ENCODE measurements at regions not wholly inside any gene's neighbourhood (a gene's known extent, or its start where the extent isn't known, plus 50 kb on each side); places are given as distances from the start of the nearest gene placed in this dataset.
A peak's percentile ranks its signal among the peaks of the same experiment; 100 is the strongest.

- no peak for DNase-seq (ENCODE audit: low read depth)
Measured at GRCh38 chr11:134624166-134624920, 212.3 kb upstream of the B3GAT1 start.

DNA sequence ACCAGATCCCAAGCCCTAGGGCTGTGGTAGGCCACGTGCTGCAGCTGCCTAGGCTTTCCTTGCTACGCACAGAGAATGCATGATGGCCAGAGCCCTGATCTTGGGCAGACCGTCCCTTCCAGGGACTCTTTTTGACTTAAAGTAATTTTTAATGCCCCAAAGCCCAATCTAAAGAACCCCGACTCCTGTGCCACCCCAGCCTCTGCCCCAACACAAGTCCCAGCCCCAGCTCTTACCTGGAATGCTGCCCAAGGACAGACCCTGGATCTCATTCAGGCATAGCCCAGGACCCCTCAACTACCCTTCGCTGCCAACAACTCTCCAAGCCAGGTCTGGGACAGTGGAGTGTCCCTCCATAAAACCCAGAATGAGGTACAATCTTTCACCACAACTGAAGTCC lies 211.7 kb upstream of the B3GAT1 start:
- DNase-seq (ENCODE audit: low read depth) = no peak

DNA sequence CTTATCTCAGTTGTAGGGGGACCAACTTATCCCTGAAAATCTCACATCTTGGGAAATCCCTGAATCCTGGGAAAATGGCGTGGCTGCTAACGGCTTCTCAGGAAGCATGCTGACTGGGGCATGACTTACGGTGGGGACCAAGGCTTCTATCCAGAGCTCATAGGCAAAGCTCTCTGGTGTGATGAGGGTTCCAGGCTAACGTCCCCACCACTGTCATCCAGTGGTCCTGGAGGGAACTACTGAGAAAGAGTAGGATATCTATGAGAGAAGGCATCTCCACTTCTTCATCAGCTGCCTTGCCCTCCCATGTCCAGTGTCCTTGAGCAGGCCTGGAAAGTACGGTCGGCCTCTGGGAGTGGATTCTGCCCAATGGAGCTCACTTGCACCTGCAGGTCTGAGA lies 210.4 kb upstream of the B3GAT1 start:
- DNase-seq (ENCODE audit: low read depth) = no peak

- no peak for DNase-seq (ENCODE audit: low read depth)
Measured at GRCh38 chr11:134617360-134617759, 205.3 kb upstream of the B3GAT1 start.

DNA sequence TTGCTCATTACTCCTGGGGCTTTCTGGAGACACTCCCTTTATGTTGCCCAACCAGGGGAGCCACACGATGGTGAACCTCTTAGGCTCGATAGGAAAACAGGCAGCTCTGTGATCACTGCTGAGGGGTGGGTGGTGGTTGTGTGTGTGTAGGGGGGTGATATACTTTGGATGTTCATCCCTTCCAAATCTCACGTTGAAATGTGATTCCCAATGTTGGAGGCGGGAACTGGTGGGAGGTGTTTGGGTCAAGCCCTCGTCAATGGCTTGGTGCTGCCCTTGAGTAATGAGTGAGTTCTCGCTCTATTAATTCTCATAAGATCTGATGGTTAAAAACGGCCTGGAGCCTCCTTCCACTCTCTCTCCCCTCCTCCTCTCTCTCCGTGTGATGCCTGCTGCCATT lies 204.0 kb upstream of the B3GAT1 start:
- no peak for DNase-seq (ENCODE audit: low read depth)

DNA sequence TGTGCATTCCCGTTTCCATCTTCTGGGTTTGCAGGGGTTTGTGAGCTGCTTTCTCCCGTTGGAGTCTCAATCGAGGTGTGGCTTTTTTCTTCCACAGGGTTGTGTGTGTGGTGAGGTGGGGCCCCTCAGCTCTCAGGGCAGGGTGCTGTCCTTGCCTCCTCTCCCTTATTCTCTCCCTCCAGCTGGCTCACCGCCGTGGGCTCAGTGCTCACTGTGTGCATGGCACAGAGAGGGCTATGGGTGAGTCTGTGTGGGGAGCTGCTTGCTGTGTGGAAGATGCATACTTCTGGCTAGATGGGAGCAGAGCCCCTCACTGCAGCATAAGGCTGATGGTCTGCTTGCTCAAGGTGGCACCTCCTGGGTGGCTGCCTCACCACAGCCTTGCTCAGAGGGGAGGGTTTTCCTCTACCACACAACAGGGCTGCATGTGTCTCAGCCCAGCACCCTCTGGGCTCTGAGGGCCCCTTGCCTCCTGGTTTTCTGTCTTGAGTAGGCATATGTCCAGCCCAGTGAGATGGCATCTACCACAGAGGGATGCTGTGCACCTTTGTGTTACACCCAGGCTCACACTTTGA lies 203.1 kb upstream of the B3GAT1 start:
- DNase-seq (ENCODE audit: low read depth) = no peak

DNA sequence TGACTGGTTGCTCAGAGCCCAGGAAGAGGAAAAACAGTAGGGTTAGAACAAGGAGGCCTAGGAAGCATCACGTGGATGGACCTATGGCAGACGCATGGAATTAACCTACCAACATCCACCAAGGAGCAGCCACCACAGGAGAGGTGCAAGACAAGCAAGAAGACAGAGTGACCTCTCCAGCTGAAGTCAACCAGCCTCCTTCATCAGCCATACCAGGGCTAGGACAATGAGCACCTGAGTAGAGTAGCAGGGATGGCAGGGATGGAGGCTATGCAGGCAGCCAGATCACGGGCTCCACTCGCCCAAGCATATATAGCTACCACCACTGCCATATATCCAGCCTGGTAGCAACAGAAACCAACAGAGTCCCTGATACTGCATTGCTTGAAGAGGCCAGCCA lies 202.1 kb upstream of the B3GAT1 start:
- no peak for DNase-seq (ENCODE audit: low read depth)

- no peak for DNase-seq (ENCODE audit: low read depth)
Measured at GRCh38 chr11:134613646-134614045, 201.6 kb upstream of the B3GAT1 start.

GRCh38 chr11:134612140-134613030 lies 200.3 kb upstream of the B3GAT1 start:
- DNase-seq (ENCODE audit: low read depth) = no peak

GRCh38 chr11:134611537-134611936 lies 199.5 kb upstream of the B3GAT1 start:
- DNase-seq (ENCODE audit: low read depth) = no peak

- DNase-seq (ENCODE audit: low read depth) = no peak
Measured at GRCh38 chr11:134610116-134610910, 198.3 kb upstream of the B3GAT1 start.

DNA sequence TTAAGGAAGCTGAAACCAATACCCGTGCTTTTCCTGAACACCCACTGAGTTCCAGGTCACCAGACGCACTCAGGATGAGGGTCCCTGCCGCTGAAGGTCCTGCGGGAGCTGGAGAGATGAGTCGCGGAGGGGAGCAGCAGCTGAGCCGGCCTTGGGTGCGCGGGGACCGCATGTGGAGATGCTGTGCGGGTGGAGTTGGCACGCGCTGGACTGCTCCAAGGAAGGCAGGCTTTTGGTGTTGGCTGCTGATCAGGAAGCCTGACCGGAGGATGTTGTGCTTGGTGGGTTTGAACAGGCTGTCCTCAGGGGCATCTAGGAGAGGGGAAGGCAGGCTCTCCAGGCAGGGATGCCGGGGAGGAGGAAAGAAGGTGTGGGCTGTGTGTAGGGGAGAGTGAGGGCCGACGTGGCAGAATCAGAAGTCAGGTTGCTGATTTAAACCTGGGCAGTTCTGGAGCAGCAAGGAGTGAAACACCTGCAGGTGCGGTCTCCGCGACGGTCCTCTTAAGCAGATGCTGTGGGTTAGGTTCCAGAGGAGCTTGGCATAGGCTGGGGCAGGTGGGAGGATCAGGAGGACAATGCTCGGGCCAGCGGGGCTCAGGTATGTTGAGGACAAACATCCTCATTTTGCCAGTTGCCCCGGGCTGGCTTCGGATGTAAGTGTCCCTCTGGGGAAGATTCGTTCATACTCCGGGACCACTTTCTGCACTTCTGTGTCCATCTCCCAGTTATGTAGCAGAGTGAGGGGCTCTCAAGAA lies 197.5 kb upstream of the B3GAT1 start:
- no peak for DNase-seq (ENCODE audit: low read depth)

DNA sequence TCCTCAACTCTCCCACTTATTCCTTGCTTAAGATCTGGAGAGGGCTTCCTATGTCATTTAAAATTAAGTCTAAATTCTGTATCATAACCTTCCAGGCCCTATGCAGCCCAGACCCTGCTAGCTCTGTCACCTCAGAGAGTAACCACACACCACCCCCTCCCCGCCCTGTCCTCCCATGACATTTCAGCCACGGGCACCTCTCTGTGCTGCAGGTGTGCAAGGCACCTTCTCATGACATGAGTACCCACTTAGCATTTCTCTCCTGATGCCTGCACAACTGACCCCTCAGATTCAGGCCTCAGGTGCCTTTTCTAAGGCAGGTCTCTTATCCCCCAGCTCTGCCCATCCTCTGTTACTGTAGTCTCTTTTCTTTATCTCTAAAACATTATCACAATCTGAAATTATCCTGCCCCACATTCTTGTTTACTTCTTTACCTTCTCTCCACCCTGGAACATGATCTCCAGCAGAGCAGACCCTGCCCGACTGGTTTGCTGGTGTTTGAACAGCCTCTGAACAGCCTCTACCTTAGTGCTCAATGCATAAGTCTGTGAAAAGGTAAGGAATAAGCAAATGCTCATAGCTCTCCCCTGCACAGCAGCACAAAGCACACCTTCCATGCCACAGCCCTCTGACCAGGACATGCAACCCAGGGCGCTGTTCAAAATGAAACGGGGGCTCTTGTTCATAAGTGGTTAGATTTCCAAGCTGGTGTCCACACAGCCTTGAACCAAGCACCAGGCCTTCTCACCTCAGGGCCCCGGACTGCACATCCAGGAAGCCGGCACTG lies 196.1 kb upstream of the B3GAT1 start:
- DNase-seq (ENCODE audit: low read depth) = no peak

GRCh38 chr11:134606251-134606650 lies 194.2 kb upstream of the B3GAT1 start:
- DNase-seq (ENCODE audit: low read depth) = no peak

- no peak for DNase-seq (ENCODE audit: low read depth)
Measured at GRCh38 chr11:134604886-134605285, 192.8 kb upstream of the B3GAT1 start.

DNA sequence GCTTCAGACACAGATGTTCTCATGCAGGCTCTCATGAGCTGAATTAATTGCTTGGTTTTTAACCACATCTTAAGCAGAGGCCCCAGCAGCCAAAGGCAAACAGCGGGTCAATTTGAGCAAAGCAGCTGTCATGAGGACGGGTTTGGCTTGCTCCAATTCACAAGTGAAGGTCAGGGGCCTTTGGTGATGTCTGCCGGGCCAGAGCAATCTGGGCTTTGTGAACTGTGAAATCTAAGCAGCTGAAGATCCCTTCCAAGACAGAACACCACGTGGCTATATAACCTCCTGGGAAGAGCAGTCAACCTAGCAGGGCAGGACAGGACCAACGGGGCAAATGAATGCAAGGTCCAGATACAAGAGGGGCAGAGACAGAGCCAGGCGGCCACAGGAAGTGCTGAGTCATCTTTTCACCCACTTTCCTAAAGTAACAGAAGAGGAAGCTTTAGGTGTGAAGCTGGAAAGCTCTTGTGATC lies 187.3 kb upstream of the B3GAT1 start:
- no peak for DNase-seq (ENCODE audit: low read depth)

DNA sequence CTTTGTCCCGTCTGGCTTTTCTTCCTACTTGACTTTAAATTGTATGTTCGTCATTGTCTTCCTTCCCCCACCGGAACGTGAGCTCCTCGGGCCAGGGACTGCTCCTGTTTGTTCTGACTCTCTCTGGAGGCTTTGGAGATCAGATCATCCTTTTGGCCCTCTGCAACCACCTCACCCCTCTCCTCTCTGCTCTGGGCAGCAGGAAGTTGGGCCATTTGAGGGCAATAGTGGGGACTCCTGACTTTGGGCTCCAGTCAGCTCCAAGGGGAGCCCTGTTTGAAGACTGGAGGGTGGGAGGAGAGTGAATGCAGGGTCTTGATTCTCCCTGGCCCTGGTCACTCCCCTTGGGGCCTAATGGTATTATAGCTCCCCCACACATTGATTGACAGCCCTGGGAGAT lies 186.3 kb upstream of the B3GAT1 start:
- no peak for DNase-seq (ENCODE audit: low read depth)

GRCh38 chr11:134597452-134597851 lies 185.4 kb upstream of the B3GAT1 start:
- no peak for DNase-seq (ENCODE audit: low read depth)

DNA sequence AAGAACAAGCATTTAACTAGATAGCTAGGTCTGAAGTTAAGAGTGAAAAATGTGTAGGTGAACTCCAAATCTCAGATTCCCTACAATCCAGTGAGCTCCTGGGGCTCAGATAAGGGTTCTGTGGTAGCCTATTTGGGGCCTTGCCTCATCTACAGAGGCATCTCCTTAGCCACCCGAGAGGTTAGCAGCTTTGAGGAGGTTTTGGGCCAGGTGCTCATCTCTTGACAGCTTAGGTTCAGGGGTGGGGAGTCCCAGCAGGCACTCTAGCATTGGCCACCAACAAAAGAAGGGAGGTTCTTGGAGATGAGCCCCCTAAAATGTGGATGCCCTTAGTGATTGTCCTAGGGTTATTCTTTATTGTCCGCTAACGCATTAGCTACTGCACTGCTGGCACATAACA lies 184.4 kb upstream of the B3GAT1 start:
- no peak for DNase-seq (ENCODE audit: low read depth)

DNA sequence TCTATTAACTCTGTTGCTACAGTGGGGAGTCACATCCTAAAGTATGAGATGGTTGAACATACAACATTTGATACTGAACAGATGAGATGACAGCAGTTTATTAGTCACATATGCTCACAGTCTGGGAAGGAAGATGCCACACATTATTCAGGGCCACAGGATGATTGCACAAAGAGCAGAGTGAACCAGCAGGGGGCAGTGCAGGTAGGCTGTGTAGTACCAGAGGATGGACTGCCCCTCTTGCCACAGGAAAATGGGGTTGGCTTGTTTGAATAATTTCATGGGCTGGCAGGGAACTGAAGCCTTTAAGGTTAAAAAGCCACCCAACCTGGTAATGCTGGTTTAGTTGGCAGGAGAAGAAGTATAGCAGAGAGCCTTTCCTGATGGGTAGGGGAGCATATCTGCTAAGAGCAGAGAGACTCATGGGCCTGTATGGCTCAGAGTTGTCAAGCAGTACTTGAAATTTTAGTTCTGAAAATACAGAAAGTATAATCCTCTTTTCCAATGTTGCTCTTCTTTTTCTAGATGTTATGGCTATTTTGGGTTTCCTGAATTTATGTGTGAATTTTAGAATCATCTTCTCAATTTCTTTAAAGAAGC lies 180.4 kb upstream of the B3GAT1 start:
- DNase-seq (ENCODE audit: low read depth) = peak; percentile 7

Measured in iris pigment epithelial cell (primary cell).